GM19043 (cell line): ENCODE measurements at regions not wholly inside any gene's neighbourhood (a gene's known extent, or its start where the extent isn't known, plus 50 kb on each side); places are given as distances from the start of the nearest gene placed in this dataset.

Source experiments
- ATAC-seq: cut with Tn5 transposase; IDR thresholded peaks from one replicate; pipeline ENCODE4 v1.9.1; 2021; ENCODE audit warnings: low read depth; ENCODE audit not compliant: unreplicated experiment

DNA sequence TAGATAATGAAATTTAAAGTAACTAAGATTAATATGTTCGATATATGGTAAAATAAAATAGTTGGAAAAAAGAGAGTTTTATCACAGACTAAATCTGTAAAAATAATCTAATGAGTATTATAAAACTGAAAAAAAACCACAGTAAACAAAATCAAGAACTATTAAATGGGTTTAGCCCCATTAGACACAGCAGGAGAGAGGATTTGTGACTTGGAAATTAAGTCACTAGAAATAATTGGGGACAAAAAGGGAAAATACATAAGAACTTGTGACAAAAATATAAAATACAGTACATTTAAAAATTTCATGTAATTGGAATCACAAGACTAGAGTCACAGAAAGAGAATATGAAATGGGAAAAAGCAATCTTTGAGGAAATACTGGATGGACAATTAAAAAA, 1114.6 kb upstream of the KLHL29 start:
- no peak for ATAC-seq

DNA sequence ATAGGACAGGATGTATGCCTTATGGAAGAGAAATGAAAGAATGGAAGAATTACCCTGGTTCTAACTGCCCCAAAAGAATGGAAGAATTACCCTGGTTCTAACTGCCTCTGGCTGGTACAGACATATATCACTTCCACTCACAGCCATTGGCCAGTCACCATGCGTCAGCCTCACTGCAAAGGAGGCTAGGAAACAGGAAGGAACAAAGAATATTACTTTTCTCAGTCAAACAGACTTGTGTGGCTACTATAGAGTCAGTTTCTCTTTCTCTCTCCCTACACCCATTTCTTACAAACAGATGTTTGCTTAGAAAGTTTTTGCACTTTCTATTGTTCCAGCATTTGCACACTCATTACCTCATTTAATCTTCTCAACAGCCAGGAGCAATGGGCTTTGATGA, 1111.1 kb upstream of the KLHL29 start:
- ATAC-seq, result no peak

DNA sequence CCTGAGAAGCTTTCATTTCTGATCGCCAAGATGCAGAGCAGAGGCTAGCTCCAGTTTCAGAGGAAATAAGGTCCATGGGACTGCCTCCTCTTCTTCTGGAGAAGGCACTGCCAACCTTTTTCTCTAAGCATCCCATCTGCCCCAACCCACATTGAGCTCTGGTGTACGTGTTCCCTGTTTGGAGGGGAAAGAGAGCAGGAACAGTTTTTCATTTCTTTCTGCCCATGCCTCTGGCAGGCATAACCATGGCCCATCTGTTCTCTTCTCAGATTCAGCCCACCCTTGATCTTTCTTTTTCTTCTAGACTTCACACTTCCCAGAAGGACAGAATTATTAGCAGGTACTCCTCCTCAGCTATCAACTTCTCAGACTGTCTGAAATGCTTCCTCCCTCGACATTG, 1110.3 kb upstream of the KLHL29 start:
- no peak for ATAC-seq

DNA sequence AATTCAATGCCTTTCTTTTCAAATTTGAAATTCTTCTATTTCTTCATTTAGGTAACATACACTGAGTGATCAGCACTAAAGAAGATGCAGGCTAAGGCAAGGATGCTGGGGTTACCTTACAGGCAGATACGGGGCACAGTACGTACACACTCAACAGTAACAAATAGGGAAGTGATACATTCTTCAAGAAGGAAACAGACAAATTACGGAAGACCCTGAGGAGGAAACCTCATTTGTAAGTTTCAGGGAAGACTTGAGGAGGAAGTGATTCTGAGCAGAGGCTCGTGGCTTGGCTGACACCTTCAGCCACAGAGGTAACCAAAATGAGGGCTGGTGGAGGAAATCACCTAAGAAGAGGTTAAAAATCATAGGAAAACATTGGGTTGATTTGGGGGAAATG, 1108.3 kb upstream of the KLHL29 start:
- ATAC-seq, result peak; percentile 55

DNA sequence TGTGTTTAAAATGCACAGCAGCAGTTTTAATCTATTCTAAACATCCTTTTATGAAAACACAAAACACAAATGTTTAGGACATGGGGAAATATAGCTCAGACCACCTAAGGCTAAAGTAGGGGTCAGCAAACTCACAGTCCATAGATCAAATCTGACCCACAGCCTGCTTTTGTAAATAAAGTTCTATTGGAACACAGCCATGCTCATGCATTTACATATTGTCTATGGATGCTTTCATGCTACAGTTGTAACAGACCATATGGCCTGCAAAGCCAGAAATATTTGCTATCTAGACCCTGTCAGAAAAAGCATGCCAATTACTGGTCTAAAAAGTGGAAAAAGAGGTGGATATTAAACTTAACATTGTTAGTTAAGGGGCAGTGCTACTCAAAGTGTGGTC, 1105.4 kb upstream of the KLHL29 start:
- no peak for ATAC-seq

DNA sequence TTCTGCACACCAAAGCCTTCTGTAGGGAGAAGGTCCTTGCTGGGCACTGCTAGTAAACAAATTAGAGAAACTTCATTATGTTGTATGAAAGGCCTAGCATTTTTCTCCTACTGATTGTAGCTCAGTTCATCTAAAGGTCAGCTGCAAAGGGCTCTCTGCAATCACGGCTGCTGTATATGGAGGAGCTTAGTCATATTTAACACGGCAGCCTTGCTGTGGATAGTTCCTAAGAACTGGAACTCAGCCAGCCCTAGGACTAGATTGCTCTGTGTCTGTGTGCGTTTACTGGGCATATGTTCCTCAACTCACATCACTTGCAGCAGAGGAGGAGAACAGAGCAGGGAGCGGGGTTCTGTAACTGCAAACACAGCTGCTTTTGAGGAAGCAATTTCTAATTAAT, 1103.9 kb upstream of the KLHL29 start:
- no peak for ATAC-seq

DNA sequence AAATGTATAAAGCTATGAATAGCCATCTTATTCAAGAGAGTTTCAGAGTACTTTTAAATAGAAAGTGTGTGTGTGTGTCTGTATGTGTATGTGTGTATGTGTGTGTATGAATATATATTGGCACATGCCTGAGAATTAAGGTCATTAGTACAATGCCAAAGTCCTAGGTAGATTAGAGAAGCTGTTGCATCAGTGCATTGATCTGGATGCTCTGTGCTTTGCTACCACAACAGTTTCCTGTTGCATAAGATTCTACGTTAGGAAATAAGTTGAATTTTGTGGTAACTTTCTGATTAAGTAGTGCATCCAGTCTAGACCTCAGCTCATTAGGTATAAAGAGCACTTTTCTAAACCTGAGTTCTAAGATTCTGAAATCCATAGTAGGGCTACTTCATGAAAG, 1102.8 kb upstream of the KLHL29 start:
- no peak for ATAC-seq

DNA sequence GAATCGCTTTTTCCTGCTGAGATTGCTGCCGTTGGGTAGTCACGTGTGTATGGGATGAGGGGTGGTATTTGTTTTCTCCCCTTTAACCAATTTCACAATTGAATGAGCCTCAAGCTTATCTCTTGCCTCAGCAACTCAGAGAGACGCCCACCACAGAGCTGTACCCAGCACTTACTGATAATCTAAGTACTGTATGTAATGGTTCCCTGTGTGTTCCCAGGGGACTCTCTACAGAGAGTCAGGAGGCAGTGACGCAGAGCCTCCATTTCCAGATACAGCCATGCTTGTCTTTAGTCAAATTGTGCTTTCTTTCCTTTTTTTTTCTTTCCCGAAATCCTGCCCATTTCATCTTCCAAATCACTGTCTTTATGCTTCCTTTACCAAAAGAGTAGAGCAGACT, 1102.1 kb upstream of the KLHL29 start:
- no peak for ATAC-seq

DNA sequence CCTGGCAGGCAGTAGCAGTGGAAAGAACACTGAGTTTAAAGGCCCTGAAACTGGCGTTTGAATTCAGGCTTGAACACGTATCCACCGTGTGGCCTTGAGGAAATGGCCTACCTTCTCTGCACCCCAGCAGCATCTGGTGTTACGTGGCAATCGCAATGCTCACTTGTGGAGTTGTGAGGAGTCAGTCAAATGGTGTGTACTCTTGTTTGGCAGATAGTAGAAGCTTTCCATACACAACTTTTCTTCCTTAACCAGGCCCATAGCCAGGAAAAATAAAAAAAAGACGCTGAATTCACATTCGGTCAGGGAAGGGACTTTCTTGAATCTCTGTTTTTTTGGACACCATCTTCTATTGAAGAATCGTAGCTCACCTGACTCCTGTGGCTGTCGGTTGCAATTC, 1101.5 kb upstream of the KLHL29 start:
- no peak for ATAC-seq

DNA sequence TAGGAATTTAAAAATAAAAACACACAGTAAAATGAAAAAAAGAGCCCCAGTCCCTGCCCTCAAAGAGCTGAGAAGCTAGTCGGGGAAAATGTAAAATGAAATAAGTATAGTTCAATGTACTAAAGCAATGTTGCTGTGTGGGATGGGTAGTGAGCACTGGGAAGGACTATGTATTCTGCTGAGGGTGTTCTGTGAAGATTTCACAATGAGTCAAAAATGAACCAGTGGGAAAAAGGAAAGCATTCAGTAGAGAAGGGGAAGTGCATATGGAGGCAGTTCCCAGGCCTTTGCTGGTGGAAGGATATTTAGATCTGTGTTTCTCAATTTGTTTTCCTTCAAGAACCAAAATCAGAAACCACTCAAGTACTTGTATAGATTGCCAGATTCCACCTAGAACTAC, 1094.7 kb upstream of the KLHL29 start:
- no peak for ATAC-seq

DNA sequence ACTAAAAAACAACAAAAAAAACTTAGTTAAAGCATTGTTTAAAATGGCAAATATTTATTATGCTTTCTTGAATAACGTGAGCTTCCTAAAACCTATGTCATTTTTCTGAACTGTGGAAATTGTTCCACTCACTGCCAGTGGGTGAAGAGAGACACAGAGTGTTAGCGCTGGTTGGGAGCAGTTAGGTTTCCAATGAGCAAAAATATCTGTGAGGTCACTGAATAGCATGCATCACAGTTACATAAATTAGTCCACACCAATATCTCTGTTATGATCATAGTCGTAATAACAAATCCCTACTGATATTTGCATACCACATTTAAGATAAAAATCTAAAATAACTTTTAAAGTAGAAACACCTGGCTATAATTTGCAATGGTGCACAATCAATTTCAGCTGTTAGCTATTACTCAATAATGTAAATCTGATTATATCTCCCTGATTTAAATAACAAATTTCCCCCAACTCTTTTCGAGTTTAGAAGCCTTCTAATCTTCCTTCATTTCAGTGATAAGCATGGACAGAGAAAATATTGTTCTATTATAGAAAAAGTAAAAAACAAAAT, 1094.0 kb upstream of the KLHL29 start:
- no peak for ATAC-seq

DNA sequence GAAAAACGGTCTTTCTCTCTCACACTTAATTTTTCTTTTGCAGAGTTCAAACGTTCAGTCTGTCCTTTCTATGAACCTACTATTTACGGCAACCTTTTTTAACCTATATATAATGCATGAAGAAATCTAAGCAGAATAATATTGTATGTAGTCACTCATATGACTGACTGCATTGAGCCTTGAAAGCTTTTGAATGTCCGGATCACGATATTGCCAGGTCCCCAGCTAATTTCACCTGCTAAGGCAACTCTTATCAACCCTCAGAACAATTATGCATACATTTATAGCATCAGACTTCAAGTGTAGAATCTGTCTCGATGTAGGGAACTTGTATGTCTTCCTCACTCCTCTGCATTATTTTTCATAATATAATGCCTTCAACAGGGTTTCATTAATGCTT, 1083.8 kb upstream of the KLHL29 start:
- ATAC-seq, result no peak

DNA sequence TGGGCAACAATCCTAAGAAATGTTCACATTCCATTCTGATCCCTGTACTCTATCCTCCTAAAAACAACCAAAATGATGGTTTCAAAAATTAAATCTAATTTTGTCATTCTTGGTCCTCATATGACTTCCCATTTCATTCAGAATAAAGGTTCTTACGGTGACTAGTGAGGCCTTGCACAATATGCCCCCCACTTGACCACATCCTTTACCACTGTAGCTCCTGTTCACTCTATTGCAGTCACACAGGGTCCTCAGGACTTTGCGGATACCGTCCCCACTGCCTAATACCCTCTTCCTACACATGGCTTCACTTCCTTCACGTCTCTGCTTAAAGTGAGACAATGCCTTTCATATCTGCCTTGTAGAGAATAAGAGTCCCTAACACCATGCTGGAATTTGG, 1058.7 kb upstream of the KLHL29 start:
- no peak for ATAC-seq

DNA sequence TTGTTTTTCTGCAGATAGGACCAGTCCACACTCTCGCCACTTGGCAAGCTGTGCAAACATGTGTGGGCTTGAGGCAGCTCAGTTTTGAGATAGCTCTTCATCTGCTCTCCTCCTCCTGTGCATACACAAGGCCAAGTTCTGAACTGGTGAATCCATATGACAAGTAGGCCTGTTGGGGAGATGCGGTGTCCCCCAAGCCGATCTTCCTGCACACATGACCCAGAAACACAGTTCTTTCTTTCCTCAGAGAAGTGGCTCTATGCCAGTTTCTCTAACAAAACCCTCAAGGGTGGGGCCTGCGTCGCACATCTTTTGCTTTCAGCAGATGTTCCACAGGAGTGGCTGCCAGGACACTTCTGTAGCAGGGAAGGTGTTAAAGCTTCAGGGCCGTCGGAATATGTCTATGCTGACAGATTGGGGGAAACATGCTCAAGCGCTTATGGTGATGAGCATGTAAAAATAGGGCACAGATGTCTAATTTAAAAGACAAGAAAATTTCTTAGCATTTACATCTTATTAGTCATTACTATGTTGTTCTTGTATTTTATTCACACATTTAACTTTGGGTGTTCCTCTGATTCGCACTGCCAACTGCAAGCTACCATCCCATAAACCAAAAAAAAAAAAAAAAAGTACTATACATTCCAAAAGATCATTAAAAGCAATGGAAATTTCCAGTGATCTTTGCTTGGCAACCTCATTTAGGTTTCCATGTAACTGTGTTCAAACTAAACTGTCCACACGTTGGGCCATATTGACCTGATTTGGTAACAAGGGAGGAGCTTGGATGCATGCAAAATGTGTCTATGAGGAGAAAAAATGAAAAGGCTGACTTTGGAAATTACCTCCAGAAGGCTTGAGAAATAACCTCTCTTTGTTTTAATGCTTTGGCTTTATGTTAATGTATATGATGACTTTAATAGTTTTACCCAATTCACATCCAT, 1055.5 kb upstream of the KLHL29 start:
- ATAC-seq, result no peak

DNA sequence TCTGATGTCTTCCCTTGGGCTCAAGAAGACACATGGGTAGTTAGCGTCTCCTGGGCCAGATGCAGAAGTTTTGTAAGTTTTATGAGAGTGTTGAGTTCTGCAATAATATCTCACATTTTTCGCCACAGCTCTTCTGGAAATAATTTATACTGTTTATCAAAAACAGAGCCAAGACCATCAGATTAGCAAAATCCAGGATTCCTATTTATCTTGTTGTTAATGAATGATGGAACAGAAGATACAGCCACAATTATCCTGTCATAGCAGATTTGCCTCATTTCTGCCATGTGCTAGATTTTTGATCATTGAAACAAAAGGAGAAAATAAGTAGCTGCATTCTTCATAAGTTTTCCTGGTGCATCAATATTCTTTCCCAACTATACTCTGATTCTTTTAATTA, 1048.6 kb upstream of the KLHL29 start:
- no peak for ATAC-seq

DNA sequence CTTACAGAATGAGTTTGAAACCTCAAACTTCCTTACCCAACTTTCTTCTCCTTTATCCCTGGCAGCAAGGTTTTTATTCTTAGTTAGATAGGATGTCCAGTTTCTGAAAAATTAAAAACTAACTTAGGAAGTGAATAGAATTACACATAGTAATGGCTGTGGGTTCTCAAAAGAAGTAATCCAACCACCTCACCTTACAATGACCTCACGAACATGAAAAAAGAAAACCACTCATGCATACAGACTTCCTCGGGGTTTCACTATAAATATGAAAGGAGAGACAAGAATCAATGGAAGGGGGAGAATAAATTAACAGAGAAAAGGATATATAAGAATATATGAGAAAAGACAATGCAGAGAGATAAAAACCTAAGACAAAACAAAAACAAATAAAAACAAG, 1044.3 kb upstream of the KLHL29 start:
- ATAC-seq, result no peak

DNA sequence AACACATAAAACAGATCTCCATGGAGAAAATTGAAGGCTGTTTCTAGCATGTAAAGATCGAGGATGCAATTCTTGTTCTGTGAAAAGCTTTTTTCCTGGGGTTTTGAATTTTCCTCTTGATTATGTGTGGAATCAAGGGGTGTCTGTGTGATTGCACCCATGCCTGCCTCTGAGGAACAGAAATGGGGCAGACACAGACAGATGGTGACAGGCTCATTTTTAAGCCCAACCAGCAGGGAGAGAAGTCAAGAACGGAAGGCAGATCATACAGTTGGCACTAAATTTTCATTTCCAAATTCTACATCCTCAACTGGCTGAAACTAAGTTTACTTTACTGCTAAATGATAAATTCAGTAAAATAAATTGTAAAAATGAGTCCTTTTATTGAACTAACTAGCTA, 1037.7 kb upstream of the KLHL29 start:
- ATAC-seq, result no peak

DNA sequence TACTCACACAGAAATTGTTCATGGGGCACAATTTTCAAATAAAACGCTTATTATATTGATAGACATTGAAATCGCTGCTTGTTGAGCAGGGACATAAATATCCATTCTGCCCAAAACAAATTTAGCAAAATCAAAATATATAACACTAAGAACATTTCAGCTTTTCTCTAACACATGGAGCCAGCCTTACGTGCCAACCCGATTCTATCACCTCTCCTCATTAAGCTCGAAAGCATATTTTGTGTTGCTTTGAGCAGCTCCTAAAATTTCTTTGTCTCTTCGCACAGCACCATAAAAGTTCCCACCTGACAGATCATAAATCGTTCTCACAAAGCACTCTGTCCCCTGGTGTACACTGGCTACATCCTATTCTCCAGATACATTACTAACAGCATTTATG, 1034.4 kb upstream of the KLHL29 start:
- no peak for ATAC-seq

DNA sequence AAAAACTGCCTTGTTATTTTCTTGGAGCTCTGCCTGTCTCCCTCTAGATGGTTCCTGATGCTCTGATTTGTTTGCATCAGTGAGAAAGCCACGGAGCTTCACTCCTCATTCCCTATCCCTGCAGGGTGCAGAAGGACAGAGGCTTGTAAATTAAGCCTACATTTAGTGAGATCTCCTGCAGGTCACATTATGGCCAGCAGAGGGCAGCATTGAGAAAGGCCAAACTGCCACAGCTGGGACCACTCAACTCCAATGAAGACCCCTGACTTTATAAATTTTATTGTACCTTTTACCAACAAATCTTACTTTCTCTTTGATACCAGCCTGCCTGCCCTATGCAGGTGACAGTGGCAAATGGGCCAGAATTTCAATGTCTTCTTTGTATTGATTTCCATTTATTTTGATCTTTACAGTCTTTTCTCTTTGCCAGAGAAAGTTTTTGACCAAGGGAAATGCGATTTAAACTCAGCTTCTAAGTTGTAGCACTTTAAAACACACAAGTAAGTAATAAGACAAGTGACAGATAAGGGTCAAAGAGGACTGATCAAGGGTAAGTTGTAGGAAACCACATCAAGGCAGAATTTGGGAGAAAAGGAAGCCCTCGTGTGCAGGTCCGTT, 1029.1 kb upstream of the KLHL29 start:
- peak; percentile 83 for ATAC-seq

DNA sequence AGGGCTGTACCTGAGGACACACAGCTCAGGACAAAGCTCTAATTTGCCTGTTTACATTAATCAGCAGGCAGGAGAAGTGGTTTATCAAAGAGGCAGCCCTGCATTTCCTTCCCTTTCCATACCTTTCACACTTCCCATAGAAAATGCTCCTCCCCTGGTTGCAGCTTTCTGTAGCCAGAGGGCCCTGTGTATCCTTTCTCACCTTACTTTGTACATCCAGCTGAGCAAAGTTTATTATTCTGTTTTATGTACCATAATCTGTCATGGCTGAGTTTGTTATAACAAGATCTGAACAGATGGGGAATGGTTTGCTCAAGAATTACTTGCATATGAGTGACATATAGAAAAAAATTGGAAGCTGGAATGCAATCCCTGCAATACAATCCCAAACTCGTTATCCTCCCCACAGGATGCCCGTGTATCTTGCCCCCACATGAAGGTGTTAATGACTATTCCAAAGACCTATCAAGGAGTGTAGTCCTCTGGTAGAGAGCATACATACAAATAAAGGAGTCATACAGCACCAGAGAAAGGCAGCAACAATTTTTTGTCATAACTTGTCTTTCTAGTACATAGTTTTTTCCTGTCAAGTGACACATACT, 1025.8 kb upstream of the KLHL29 start:
- no peak for ATAC-seq

DNA sequence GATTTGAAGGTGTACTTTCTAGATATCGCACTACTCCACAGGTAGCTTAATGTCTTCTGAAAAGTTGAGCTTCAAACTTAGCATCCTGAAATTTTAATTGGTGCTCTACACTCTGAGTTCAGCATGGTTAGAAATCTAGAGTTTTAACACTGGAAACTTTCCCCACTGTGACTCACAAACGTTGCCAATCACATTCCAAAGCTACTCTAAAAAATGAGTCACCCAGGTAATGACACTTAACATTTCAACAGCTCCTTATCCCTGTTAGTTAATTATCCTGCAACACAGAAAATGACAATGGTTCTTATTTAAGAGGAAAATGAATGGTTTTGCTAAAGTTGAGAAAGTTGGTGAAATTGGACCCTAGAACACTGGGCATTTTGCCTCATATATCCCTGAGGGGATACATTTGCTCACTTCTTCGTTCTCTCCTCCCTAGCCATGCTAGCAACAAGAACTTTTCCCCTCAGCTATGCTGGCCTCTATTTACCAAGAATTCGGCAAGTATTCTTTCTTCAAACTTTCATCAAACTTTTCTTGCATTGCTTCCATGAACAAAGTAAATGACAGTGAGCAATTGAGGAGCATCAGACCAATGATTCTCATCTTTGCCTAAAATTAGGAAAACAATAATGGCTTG, 1024.1 kb upstream of the KLHL29 start:
- ATAC-seq, result no peak
